ENCODE measurements at regions not wholly inside any gene's neighbourhood (a gene's known extent, or its start where the extent isn't known, plus 50 kb on each side); places are given as distances from the start of the nearest gene placed in this dataset.

DNA sequence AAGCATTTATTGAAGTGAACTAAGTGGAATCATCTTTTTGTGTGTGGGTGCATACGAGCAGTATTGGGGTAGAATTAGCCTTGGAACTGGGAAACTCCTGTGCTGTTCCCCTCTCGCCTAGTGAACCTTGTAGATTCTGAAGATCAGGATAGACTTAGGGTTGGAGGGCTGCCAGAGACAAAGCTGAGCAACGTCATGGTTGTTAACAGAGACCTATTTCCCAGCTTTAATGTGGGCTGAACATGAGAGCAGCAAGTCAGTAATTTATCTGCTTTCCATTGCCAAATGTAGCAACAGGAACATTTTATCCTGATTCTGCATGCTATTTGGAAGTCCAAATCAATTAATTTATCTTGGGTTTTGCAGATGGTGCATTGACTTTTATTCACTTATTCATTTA is 246.6 kb downstream of the IL20RB start:
- DNase-seq (ENCODE audit: low spot score) = no peak

DNA sequence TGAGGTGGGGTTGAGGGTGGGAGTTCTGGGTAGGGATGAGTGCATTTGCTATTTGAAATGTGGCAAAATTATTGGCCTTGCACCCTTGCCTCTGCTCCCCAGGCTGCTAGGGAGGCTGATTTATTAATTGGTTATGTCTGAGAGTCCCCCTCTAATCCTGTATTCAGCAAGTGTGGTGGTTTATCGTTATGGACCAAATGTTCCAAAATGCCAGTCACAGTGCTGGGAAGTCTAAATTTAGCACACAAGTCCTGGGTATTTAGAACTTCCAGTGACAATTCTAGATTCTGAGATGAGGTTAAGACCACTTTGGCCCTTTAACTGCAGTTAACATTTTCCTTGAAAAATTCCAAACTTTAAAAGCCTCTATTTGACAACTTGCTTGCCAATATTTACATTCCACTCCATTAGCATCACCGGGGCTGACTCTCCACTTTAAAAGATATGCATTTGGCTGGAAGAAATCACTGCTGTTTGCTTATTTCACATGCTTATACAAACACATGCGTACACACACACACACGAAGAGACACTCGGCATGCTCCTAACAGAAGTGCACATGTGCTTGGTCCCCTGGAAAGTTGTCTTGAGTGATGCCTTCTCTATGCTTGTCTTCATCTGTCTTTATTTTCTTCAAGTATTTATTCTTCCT is 247.7 kb downstream of the IL20RB start:
- DNase-seq (ENCODE audit: low spot score) = no peak

DNA sequence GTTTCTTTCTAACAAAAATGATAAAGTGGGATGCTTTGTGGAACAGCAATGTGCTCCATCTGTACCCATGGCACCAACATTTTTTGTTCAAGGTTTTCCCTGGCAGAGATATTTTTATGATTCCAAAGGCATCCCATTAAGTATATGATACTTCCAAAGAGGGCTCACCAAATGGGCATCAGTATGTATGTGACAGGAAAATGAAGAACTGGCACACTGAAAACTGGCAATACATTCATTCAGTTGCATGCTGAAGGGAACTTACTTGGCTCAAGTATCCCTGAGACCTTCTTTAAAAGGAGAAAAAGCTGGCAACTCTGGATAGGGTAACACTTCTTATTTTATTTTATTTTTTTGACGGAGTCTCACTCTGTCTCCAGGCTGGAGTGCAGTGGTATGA is 249.8 kb downstream of the IL20RB start:
- no peak for DNase-seq (ENCODE audit: low spot score)

DNA sequence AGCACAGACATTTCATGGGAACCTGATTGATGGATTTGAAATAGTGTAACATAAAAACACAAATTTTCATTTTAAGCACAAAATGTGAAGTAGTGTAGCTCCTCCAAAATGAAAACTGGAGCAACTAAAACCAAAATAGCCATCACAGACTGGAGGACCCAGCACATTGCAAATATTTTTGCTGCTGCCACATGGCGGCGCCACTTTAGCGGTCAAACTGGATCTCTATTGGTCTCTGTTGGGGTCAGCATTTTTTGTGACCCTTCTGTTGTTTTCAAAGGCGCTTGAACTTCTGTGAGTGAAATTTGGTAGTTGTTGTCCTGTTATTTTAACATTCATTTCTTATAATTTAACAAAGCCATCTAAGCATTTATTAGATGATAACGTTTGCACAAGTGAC is 259.9 kb downstream of the IL20RB start:
- DNase-seq (ENCODE audit: low spot score) = no peak

DNA sequence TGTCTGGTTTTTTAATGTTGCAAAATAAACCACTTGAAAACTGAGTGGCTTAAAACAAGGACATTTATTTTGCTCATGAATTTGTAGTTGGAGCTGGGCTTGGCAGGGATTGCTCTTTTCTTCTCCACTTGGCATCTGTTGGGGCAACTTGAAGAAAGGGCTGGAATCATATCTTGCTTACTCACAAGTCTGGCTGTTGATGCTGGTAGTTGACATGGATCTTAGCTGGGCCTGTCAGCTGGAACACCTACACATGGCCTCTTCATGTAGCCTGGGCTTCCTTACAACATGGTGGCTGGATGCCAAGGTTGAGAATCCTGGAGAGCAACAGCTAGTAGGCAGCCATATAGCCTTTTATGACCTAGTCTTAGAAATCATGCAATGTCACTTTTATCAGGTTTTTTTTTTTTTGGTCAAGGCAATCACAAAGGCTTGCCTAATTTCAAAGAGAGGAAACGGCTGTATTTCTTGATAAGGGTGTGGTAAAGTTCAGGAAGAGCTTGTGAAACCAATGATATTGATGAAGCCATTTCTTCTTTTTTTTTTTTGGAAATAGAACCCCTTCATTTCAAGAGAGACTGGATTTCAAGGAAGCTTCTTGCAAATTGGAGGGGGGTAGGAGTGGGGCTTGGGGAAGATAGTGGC is 262.1 kb downstream of the IL20RB start:
- DNase-seq (ENCODE audit: low spot score) = no peak

DNA sequence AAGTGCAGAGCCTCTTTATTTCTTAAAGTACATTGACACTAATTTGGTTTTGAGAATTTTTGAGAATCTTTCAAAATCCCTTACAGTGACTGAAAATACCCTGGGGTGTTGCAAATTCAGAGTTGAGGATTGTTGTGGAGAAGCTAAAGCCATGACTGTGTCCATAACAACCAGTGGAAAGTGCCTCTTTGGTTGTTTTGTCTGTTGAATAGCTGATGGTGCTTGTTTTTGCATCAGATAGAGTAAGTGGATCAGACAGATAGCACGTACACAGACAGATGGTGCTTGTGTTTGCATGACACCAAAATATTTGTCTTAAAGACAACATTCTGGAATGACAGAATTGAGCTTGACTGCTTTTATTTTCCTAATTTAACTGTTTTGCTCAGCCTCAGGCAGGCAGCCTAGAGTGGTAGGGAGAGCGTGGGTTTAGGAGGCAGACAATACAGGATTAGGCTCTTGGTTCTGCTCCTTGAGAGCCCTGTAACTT is 265.0 kb downstream of the IL20RB start:
- DNase-seq (ENCODE audit: low spot score) = no peak

DNA sequence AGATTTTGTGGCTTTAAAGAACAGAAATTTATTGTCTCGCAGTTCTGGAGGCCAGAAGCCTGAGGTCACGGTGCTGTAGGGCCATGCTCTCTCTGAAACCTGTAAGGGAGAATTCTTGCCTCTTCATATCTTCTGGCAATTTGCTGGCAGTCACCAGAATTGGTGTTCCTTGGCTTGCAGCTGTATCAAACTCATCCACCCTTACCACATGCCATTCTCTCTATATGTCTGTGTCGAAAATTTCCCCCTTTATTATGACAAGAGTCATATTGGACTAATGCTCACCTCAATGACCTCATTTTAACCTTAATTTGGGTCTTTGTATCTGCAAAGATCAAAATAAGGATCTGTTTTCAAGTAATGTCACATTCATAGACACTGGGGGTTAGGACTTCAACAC is 266.7 kb downstream of the IL20RB start:
- no peak for DNase-seq (ENCODE audit: low spot score)

DNA sequence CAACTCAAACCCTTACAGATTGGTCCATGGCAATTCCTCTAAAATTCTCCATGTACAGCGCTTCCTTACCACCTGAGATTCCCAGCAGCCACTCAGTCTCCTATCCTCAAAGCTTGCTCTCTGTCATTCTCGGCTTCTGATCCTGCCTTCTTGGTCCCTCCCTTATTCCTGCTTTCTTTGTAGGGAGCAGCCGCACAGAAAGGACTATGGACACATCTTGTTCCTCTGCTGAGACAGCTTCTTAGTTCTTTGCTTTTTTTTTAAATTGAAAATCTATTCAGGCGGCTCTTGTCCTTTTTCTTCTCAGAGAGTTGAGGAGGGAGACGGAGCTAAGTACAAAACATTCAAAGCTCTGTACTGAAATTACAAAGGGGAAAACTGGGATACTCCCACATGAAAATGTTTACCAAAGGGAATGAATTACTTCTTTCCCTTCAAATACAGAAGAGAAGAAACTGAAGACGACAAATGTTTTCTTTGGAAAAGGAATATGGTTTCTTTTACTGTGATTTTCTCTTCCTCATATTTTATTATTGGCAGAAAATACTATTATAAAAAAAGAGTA is 285.1 kb downstream of the IL20RB start:
- DNase-seq (ENCODE audit: low spot score) = no peak

DNA sequence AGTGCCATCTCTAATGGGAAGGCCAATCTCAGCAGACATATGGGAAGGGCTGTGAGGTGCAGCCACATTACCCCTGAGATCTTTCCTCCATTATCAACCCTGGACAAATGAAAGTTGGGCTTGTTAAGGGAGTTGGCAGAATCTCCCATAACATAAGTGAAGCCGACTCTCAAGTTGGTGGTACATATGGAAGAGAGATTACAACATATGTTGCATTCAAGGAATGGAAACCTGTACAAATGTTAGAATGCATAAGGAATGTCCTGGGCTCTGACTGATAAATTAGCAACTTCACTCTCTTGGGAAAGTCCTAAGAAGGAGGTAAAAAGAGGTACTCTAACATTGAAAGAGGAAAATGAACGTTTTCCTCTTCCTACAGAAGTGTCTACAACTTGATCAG is 288.7 kb downstream of the IL20RB start:
- no peak for DNase-seq (ENCODE audit: low spot score)

DNA sequence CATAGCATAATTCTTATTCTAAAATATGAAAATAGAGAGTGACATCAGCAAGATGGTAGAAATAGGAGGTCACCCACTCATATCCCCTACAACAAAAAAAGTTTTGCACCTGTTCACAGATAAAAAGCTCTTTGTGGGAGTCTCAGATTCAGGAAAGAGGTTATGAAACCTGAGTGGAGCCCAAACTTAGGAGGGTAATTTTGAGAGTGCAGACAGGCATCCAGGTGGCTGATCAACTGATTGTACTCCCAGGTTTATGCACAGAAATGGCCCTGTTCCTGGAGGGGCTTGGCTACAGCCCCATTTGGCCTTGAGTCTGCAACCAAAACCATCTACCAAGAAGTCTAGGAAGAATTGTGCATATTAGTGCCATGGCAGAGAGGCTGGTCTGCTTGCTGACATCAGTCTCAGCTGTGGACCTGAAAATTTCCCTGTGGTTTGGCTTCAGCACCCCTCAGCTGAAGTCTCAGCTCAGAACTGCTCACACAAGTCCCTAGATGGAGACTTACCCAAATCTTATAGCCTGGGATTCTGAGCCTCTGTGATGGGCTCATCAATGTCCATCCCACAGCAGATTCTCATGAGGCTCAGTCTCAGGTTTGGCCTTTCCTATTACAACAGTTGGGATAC is 291.6 kb downstream of the IL20RB start:
- no peak for DNase-seq (ENCODE audit: low spot score)

DNA sequence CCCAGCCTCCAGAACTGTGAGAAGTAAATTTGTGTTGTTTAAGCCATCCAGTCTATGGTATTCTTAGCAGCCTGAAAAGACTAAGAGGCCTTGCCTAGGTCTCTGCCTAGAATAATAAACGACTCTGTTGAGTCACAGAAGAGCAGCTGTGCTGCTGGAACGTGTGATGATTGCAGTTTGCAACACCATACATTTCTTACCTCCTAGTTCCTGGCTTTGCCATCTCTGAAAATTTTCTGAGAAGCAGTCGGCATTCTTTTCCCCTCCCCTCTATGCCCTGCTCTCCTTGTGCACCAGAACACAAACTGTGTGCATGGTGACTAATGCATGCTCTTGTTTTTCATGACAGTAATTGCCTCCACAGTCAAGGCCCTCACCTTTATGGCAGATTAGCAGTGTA is 301.3 kb downstream of the IL20RB start:
- no peak for DNase-seq (ENCODE audit: low spot score)

DNA sequence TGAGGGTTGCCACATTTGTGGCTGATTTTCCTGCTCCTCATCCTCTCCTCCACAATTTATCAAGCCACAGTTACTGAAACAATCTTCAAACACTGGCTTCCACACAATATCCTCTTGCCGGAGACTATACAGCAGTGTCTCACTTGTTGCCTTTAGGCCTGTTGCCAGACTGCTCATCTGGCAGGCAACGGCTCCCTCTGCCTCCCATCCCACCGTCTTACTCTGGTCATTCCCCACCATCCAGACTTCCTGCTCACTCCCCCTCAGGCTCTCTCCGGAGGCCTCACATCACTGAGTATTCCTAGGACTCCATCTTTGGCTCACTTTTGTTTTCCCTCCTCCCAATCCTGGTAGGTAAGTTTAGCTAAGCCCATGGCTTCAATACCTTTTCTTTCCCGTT is 301.9 kb downstream of the IL20RB start:
- DNase-seq (ENCODE audit: low spot score) = no peak

DNA sequence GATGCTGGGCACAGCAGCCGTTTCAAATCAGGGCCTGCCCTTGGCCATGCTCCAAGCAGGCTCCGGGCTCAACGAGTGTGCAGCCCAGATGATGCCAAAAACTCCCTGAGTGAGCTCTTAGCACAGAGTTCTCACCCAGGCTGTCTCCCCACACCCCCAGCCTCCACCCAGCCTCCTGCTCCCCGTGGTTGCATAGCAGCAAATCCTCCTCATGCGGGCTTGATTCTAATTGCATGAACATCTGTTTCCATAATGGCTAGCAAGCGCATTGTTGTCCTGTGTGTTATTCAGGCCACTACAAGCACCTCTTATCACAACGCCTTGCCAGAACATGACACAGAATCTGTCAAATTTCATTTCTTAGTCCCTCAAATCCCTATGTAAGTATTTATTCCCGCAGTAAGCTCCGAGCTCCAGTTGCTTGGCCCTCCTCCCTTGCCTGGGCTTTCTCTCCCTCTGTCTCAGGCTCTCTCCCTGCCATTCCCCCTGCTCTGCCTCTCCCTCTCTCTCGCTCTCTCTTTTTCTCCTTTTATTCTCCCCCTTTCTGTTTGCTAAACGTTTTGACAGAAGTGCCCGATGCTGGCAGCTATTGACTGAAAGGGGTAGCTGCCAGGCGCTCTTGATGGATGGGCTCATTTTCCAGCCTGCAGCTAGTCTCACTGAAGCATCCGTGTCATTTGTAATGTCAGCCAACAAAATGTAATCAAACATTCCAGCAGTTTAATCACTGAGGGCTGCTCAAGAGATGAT is 306.5 kb downstream of the IL20RB start:
- no peak for DNase-seq (ENCODE audit: low spot score)

DNA sequence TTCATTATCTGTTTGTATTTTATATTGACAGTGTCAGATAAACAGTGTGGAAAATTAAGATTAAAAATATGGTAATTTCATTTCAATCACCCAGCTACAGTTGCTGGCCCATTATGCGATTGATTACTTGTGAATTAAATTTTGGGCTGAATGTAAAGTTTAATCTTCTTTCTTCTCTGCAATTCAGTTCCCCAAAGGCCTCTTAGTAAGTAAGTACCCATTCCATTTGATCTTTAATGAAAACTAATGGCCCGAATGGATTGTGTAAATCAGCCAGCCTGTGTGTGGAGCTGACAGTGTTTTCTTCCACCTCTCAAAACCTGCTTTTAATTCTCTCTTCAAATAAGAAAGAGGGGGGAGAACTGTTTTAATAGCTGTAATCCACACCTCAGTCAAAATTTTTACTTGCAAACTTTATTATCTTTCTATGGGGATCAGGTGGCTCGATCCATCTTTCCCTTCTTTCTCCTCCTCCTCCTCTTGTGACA is 307.1 kb downstream of the IL20RB start:
- no peak for DNase-seq (ENCODE audit: low spot score)

DNA sequence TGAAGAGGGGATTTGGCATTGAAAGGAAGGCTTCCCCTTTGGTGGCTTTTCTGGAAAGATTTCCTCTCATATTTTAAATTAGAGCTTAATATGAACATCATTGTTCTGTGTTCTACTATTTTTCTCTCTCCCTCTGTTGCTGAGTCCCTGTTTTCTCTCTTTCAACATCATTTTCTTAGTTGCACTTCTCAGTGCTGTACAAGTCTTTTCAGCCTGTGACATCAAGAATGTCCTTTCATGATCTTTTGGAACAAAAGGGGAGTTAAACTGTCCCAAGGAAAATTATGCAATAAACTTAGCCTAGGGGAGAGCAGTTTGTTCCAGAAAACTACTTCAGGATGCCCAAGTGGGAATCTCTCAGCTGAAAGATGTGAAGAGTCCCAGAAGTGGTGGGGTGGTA is 325.1 kb downstream of the IL20RB start:
- no peak for DNase-seq (ENCODE audit: low spot score)

DNA sequence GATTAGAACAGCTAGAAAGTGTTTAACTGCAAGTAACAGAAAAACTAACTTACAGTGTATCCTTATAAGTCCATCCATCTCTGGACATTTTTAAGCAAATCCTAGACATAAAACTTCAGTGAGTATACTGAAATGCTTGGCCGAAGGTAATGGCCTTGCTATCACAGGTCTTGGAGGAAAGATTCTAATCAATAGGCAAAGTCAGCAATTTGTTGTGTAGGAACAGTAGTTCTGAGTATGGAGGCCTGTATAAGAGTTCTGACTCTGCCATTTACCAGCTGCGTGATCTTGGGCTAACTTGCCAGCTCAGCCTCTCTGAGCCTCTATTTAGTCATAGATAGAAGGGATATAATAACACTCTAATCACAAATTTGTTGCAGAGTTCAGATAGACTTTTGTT is 328.1 kb downstream of the IL20RB start:
- no peak for DNase-seq (ENCODE audit: low spot score)

DNA sequence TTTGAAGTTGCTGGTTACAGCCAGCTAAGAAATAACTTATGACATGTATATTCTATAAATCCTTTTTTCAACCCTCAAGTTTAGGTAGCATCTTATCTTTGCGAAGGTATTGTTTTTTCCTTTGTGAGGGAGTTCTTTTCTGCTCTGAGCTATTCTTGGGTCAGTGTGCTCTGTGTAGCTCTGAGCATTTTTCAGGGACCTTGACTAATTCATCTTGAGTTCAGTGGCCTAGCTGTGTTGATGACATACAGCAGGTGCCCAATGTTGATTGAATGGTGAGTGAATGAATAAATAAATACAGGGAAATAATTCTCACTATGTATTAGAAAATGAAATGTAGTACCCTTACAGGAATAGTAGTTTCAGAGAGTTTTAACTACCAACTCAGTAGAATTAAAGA is 335.3 kb downstream of the IL20RB start:
- no peak for DNase-seq (ENCODE audit: low spot score)

DNA sequence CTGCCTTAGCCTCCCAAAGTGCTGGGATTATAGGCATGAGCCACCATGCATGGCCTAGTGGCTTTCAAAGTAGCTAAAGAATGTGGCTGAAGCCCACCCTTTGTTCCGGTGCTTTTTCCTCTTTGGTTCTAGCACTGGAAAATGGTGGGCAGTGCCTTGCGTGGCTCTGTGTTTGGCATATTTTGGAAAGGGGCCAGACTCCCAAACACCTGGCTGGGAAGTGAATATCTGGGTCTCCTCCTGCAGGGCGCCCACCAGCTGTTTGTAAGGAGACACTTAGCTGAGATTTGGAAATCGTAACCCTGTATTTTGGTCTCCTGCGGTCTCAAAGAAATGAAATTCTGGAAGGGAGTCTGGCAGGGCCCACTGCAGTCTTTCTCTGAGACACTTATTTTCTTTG is 336.4 kb downstream of the IL20RB start:
- DNase-seq (ENCODE audit: low spot score) = no peak

DNA sequence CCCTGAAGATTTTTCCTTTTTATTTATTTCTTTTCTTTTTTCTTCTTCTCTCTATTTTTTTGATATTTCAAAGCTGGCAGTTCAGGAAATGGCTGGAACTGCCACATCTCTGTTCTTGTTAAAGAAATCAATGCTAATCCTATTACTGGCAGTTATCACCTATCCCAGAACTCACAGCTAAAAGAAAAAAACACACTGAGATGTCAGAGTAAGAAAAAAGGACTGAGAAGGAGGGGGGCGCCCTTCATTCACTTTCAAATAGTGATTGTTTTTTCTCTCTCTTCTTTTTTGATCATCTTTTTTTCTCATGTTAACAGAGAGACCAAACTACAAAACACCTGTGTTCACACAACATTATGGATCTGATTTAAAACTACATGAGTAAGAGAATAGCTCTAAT is 337.1 kb downstream of the IL20RB start:
- DNase-seq (ENCODE audit: low spot score) = no peak

DNA sequence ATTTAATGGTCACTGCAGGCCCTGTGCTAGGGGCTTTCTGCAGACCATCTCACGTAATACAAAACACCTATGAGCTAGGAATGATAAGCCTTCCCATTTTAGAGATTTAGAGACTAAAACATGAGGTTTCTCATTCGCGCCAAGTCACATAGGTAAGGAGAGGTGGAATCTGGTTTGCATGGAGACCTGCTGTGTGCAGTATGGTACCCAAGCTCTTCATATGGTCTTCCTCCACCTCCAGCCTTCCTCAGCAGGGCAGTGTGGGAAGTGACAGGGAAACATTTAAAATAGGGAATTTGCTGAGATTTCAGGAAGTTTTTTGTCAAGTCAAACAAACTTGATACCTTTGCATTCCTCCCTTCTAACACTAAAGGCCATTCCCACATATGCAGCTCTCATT is 337.6 kb downstream of the IL20RB start:
- DNase-seq (ENCODE audit: low spot score) = no peak

DNA sequence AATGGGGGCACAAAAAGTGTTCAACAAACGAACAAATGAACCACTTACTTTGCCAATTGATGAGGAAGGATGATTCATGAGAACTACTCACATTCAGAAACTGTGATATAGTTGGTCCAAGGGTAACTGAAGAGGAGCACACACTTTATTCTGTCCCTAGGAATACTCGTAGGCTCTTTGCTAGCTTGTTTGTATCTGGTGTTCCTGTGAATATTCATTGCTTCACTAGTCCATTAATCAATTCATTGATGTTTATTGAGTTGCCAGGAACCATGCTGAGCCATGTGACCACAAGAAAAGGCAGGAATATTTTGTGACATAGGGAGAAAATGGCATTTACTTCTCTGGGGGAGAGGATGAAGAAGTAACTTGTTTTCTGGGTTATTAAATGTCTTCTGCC is 338.3 kb downstream of the IL20RB start:
- no peak for DNase-seq (ENCODE audit: low spot score)

DNA sequence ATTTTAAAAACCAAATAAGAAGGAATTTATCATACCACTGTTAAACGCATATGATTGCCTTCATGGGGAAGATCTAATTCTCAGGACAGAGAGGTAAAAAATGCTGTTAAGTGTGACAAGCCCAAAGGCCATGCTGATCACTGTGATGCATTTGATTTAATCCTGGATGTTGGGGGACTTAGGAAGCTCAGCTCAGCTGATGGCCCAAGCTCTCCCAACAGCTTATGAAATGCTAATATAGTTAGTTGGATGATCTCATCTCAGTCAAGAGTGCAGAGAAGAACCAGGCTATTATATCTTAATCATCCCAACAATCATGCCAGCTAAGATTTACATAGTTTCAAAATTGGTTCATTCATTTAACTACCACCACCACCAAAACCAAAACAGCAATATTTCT is 340.0 kb downstream of the IL20RB start:
- no peak for DNase-seq (ENCODE audit: low spot score)

Data from CD4-positive, alpha-beta T cell treated with Interleukin-6 at 100 ng/mL for 8 hours (primary cell).